ENCODE measurements at regions not wholly inside any gene's neighbourhood (a gene's known extent, or its start where the extent isn't known, plus 50 kb on each side); places are given as distances from the start of the nearest gene placed in this dataset.

- no peak for TF ChIP-seq ZNF800 (CRISPR knock-in tag; IDR thresholded peaks at IDR 0.05)
- TF ChIP-seq HNRNPLL (IDR thresholded peaks at IDR 0.05; ENCODE audit: low read depth, low read length, poor library complexity, severe bottlenecking): no peak
- TF ChIP-seq ZNF317 (CRISPR knock-in tag; IDR thresholded peaks at IDR 0.05): no peak
- no peak for TF ChIP-seq THAP8 (CRISPR knock-in tag; IDR thresholded peaks at IDR 0.05; ENCODE audit: borderline replicate concordance)
- TF ChIP-seq GRHL1 (CRISPR knock-in tag; conservative IDR thresholded peaks at IDR 0.05): no peak
- no peak for TF ChIP-seq ISL2 (CRISPR knock-in tag; IDR thresholded peaks at IDR 0.05)
- no peak for TF ChIP-seq ZBTB14 (CRISPR knock-in tag; IDR thresholded peaks at IDR 0.05)
- no peak for TF ChIP-seq FOSL2 (CRISPR knock-in tag; IDR thresholded peaks at IDR 0.05)
These were observed 728.6 kb downstream of the PTPRU start (continued) for GRCh38 chr1:29964718-29965533.
